ENCODE measurements at regions not wholly inside any gene's neighbourhood (a gene's known extent, or its start where the extent isn't known, plus 50 kb on each side); places are given as distances from the start of the nearest gene placed in this dataset.
A peak's percentile ranks its signal among the peaks of the same experiment; 100 is the strongest.

- ATAC-seq (ENCODE audit: low FRiP score) (no peak), DNase-seq (peak; percentile 30 to 66)
- intact Hi-C loops (cut with DNase I), result no loop called here
- Histone ChIP-seq H3K4me3 (ENCODE audit: low read length in 2 of 2) (no peak overlapping the region), H3K36me3 (ENCODE audit: control insufficient read depth in 1 of 2, insufficient read depth in 2 of 2, low read length in 1 of 2) (no peaks in the 10 kb centered on the region), H3K4me1 (ENCODE audit: control insufficient read depth in 1 of 2, insufficient read depth in 2 of 2, low read length in 2 of 2) (peaks cover 0 to 2% of the 10 kb centered on the region in 2 donors), H3K27ac (ENCODE audit: low read depth in 1 of 2, low read length in 2 of 2) (no peak overlapping the region), H3K27me3 (ENCODE audit: control insufficient read depth in 1 of 2, insufficient read depth in 2 of 2, low read length in 1 of 2) (no peaks in the 10 kb centered on the region), H3K9me3 (ENCODE audit: control insufficient read depth, low read length) (no peaks in the 10 kb centered on the region)
- 82 to 84% methylated on average over 16 of the region's 16 CpGs for WGBS, 2 donors
Observed at GRCh38 chr17:77317091-77317750, 176.5 kb downstream of the SEC14L1 start.

- intact Hi-C loops (cut with DNase I), result no loop called here
- DNase-seq, result peak; percentile 40 to 47
Observed at GRCh38 chr17:77318021-77318420, 177.3 kb downstream of the SEC14L1 start.

GRCh38 chr17:77318491-77319210, 177.9 kb downstream of the SEC14L1 start:
- H3K4me1 ChIP-seq (ENCODE audit: control insufficient read depth in 1 of 2, insufficient read depth in 2 of 2, low read length in 2 of 2), result peaks cover 0 to 2% of the 10 kb centered on the region in 2 donors
- peak; percentile 53 to 79 for DNase-seq
- intact Hi-C loops (cut with DNase I), result no loop called here
- H3K27me3 ChIP-seq (ENCODE audit: control insufficient read depth in 1 of 2, insufficient read depth in 2 of 2, low read length in 1 of 2), result no peaks in the 10 kb centered on the region
- no peak overlapping the region for H3K4me3 ChIP-seq (ENCODE audit: low read length in 2 of 2)
- WGBS, 2 donors, result 44 to 47% methylated on average over 14 of the region's 14 CpGs
- no peaks in the 10 kb centered on the region for H3K9me3 ChIP-seq (ENCODE audit: control insufficient read depth, low read length)
- no peak for ATAC-seq (ENCODE audit: low FRiP score)
- H3K36me3 ChIP-seq (ENCODE audit: control insufficient read depth in 1 of 2, insufficient read depth in 2 of 2, low read length in 1 of 2), result no peaks in the 10 kb centered on the region
- H3K27ac ChIP-seq (ENCODE audit: low read depth in 1 of 2, low read length in 2 of 2), result peak overlapping the region; percentile 2 to 85

More at GRCh38 chr17:77318021-77318420, 177.3 kb downstream of the SEC14L1 start:
- H3K36me3 ChIP-seq (ENCODE audit: control insufficient read depth in 1 of 2, insufficient read depth in 2 of 2, low read length in 1 of 2), result no peaks in the 10 kb centered on the region
- peaks cover 0 to 2% of the 10 kb centered on the region in 2 donors for H3K4me1 ChIP-seq (ENCODE audit: control insufficient read depth in 1 of 2, insufficient read depth in 2 of 2, low read length in 2 of 2)
- H3K27ac ChIP-seq (ENCODE audit: low read depth in 1 of 2, low read length in 2 of 2), result no peak overlapping the region
- ATAC-seq (ENCODE audit: low FRiP score), result no peak
- H3K4me3 ChIP-seq (ENCODE audit: low read length in 2 of 2), result no peak overlapping the region
- 97 to 98% methylated on average over 7 of the region's 7 CpGs for WGBS, 2 donors
- no peaks in the 10 kb centered on the region for H3K27me3 ChIP-seq (ENCODE audit: control insufficient read depth in 1 of 2, insufficient read depth in 2 of 2, low read length in 1 of 2)
- H3K9me3 ChIP-seq (ENCODE audit: control insufficient read depth, low read length), result no peaks in the 10 kb centered on the region

- WGBS, 2 donors, result 4 to 8% methylated on average over 35 to 38 of the region's 38 CpGs
- ATAC-seq (ENCODE audit: low FRiP score) (peak; percentile 53), DNase-seq (peak; percentile 93 to 94)
- Histone ChIP-seq H3K9me3 (ENCODE audit: control insufficient read depth, low read length) (no peaks in the 10 kb centered on the region), H3K27ac (ENCODE audit: low read depth in 1 of 2, low read length in 2 of 2) (peak overlapping the region; percentile 2 to 85), H3K27me3 (ENCODE audit: control insufficient read depth in 1 of 2, insufficient read depth in 2 of 2, low read length in 1 of 2) (no peaks in the 10 kb centered on the region), H3K36me3 (ENCODE audit: control insufficient read depth in 1 of 2, insufficient read depth in 2 of 2, low read length in 1 of 2) (no peaks in the 10 kb centered on the region), H3K4me1 (ENCODE audit: control insufficient read depth in 1 of 2, insufficient read depth in 2 of 2, low read length in 2 of 2) (peaks cover 0 to 2% of the 10 kb centered on the region in 2 donors), H3K4me3 (ENCODE audit: low read length in 2 of 2) (peak overlapping the region; percentile 43 to 44)
- intact Hi-C loops (cut with DNase I), result no loop called here
Observed at GRCh38 chr17:77319211-77320043, 178.7 kb downstream of the SEC14L1 start.

GRCh38 chr17:77320044-77320440, 179.3 kb downstream of the SEC14L1 start:
- H3K27me3 ChIP-seq (ENCODE audit: control insufficient read depth in 1 of 2, insufficient read depth in 2 of 2, low read length in 1 of 2), result no peaks in the 10 kb centered on the region
- ATAC-seq (ENCODE audit: low FRiP score), result no peak
- H3K4me3 ChIP-seq (ENCODE audit: low read length in 2 of 2), result peak overlapping the region; percentile 43 to 44
- peak in 1 of 2 donors; percentile 83 for DNase-seq
- 2 to 9% methylated on average over 18 of the region's 18 CpGs for WGBS, 2 donors
- H3K9me3 ChIP-seq (ENCODE audit: control insufficient read depth, low read length), result no peaks in the 10 kb centered on the region
- H3K36me3 ChIP-seq (ENCODE audit: control insufficient read depth in 1 of 2, insufficient read depth in 2 of 2, low read length in 1 of 2), result no peaks in the 10 kb centered on the region
- peak overlapping the region; percentile 2 to 85 for H3K27ac ChIP-seq (ENCODE audit: low read depth in 1 of 2, low read length in 2 of 2)
- peaks cover 0 to 2% of the 10 kb centered on the region in 2 donors for H3K4me1 ChIP-seq (ENCODE audit: control insufficient read depth in 1 of 2, insufficient read depth in 2 of 2, low read length in 2 of 2)
- intact Hi-C loops (cut with DNase I), result no loop called here

- intact Hi-C loops (cut with DNase I), result no loop called here
- DNase-seq (peak in 1 of 2 donors; percentile 88), ATAC-seq (ENCODE audit: low FRiP score) (no peak)
- 24 to 25% methylated on average over 30 of the region's 30 CpGs for WGBS, 2 donors
- Histone ChIP-seq H3K9me3 (ENCODE audit: control insufficient read depth, low read length) (no peaks in the 10 kb centered on the region), H3K36me3 (ENCODE audit: control insufficient read depth in 1 of 2, insufficient read depth in 2 of 2, low read length in 1 of 2) (no peaks in the 10 kb centered on the region), H3K4me3 (ENCODE audit: low read length in 2 of 2) (peak overlapping the region; percentile 43 to 44), H3K4me1 (ENCODE audit: control insufficient read depth in 1 of 2, insufficient read depth in 2 of 2, low read length in 2 of 2) (peaks cover 0 to 2% of the 10 kb centered on the region in 2 donors), H3K27me3 (ENCODE audit: control insufficient read depth in 1 of 2, insufficient read depth in 2 of 2, low read length in 1 of 2) (no peaks in the 10 kb centered on the region), H3K27ac (ENCODE audit: low read depth in 1 of 2, low read length in 2 of 2) (peak overlapping the region; percentile 2 to 85)
Observed at GRCh38 chr17:77320485-77321256, 179.9 kb downstream of the SEC14L1 start.

GRCh38 chr17:77321649-77322513, 181.1 kb downstream of the SEC14L1 start:
- ATAC-seq (ENCODE audit: low FRiP score) (no peak), DNase-seq (peak; percentile 49 to 78)
- intact Hi-C loops (cut with DNase I), result no loop called here
- Histone ChIP-seq H3K9me3 (ENCODE audit: control insufficient read depth, low read length) (no peaks in the 10 kb centered on the region), H3K36me3 (ENCODE audit: control insufficient read depth in 1 of 2, insufficient read depth in 2 of 2, low read length in 1 of 2) (no peaks in the 10 kb centered on the region), H3K4me1 (ENCODE audit: control insufficient read depth in 1 of 2, insufficient read depth in 2 of 2, low read length in 2 of 2) (peaks cover 0 to 2% of the 10 kb centered on the region in 2 donors), H3K27ac (ENCODE audit: low read depth in 1 of 2, low read length in 2 of 2) (peak overlapping the region in 1 of 2 donors; percentile 73), H3K27me3 (ENCODE audit: control insufficient read depth in 1 of 2, insufficient read depth in 2 of 2, low read length in 1 of 2) (no peaks in the 10 kb centered on the region), H3K4me3 (ENCODE audit: low read length in 2 of 2) (no peak overlapping the region)
- WGBS, 2 donors, result 70 to 72% methylated on average over 35 of the region's 35 CpGs
